ACHN (cell line): ENCODE measurements at regions not wholly inside any gene's neighbourhood (a gene's known extent, or its start where the extent isn't known, plus 50 kb on each side); places are given as distances from the start of the nearest gene placed in this dataset.
A peak's percentile ranks its signal among the peaks of the same experiment; 100 is the strongest.
"Not testable (repeated sequence)": the region's sequence is repeated elsewhere in the genome, so short reads cannot be mapped to it uniquely, and the experiment has no call there.

Experiments used
- DNase-seq: peaks from one replicate; pipeline ENCODE4 v3.0.0-alpha.2; 2015
- in situ Hi-C: cut with HindIII; loops from 2 replicates; pipeline ENCODE4 v1.10.0; 2017; ENCODE audit warnings: low sequenced_read_pairs, low pct_ligation_motif_present, low pct_unique_long_range_greater_than_20kb

GRCh38 chr3:170814822-170815221 is 55.2 kb downstream of the RPL22L1 start:
- in situ Hi-C loops, result loop anchor here (25.0 kb wide), 1 partner anchor 378 kb away; no protein-coding TSS in a partner anchor
- DNase-seq, result no peak

GRCh38 chr3:170813266-170813665 is 56.7 kb downstream of the RPL22L1 start:
- in situ Hi-C loops, result loop anchor here (25.0 kb wide), 1 partner anchor 376 kb away; no protein-coding TSS in a partner anchor
- DNase-seq, result no peak

GRCh38 chr3:170811928-170812591 is 57.9 kb downstream of the RPL22L1 start:
- peak; percentile 76 for DNase-seq
- in situ Hi-C loops, result loop anchor here (25.0 kb wide), 1 partner anchor 375 kb away; no protein-coding TSS in a partner anchor

- DNase-seq, result peak; percentile 15
Measured at GRCh38 chr3:170811515-170811914, 58.5 kb downstream of the RPL22L1 start.

GRCh38 chr3:170809975-170810357 is 60.0 kb downstream of the RPL22L1 start:
- peak; percentile 14 for DNase-seq
- in situ Hi-C loops, result loop anchor here (25.0 kb wide), 1 partner anchor 373 kb away; no protein-coding TSS in a partner anchor

More at GRCh38 chr3:170811515-170811914, 58.5 kb downstream of the RPL22L1 start:
- in situ Hi-C loops, result loop anchor here (25.0 kb wide), 1 partner anchor 374 kb away; no protein-coding TSS in a partner anchor

- in situ Hi-C loops, result loop anchor here (25.0 kb wide), 1 partner anchor 372 kb away; no protein-coding TSS in a partner anchor
- DNase-seq, result peak; percentile 77
Measured at GRCh38 chr3:170809007-170809974, 60.7 kb downstream of the RPL22L1 start.

GRCh38 chr3:170808041-170808440 is 62.0 kb downstream of the RPL22L1 start:
- DNase-seq, result no peak
- in situ Hi-C loops, result loop anchor here (25.0 kb wide), 1 partner anchor 371 kb away; no protein-coding TSS in a partner anchor

- in situ Hi-C loops, result loop anchor here (25.0 kb wide), 1 partner anchor 369 kb away; no protein-coding TSS in a partner anchor
- DNase-seq, result no peak
Measured at GRCh38 chr3:170806676-170807075, 63.3 kb downstream of the RPL22L1 start.

GRCh38 chr3:170806141-170806540 is 63.9 kb downstream of the RPL22L1 start:
- in situ Hi-C loops, result loop anchor here (25.0 kb wide), 1 partner anchor 369 kb away; no protein-coding TSS in a partner anchor
- no peak for DNase-seq

- in situ Hi-C loops, result loop anchor here (25.0 kb wide), 1 partner anchor 368 kb away; no protein-coding TSS in a partner anchor
- DNase-seq, result not testable (repeated sequence)
Measured at GRCh38 chr3:170805296-170805695, 64.7 kb downstream of the RPL22L1 start.

- DNase-seq, result not testable (repeated sequence)
- in situ Hi-C loops, result loop anchor here (25.0 kb wide), 1 partner anchor 367 kb away; no protein-coding TSS in a partner anchor
Measured at GRCh38 chr3:170804634-170805033, 65.4 kb downstream of the RPL22L1 start.

GRCh38 chr3:170804078-170804477 is 65.9 kb downstream of the RPL22L1 start:
- in situ Hi-C loops, result loop anchor here (25.0 kb wide), 1 partner anchor 367 kb away; no protein-coding TSS in a partner anchor
- no peak for DNase-seq

GRCh38 chr3:170802164-170803151 is 67.5 kb downstream of the RPL22L1 start:
- peak; percentile 51 for DNase-seq
- in situ Hi-C loops, result loop anchor here (25.0 kb wide), 1 partner anchor 365 kb away; no protein-coding TSS in a partner anchor

GRCh38 chr3:170801597-170801996 is 68.4 kb downstream of the RPL22L1 start:
- in situ Hi-C loops, result loop anchor here (25.0 kb wide), 1 partner anchor 364 kb away; no protein-coding TSS in a partner anchor
- no peak for DNase-seq

GRCh38 chr3:170800275-170800674 is 69.7 kb downstream of the RPL22L1 start:
- DNase-seq, result not testable (repeated sequence)
- in situ Hi-C loops, result loop anchor here (25.0 kb wide), 1 partner anchor 363 kb away; no protein-coding TSS in a partner anchor

GRCh38 chr3:170799009-170799408 is 71.0 kb downstream of the RPL22L1 start:
- DNase-seq, result no peak
- in situ Hi-C loops, result no loop called here

- in situ Hi-C loops, result no loop called here
- DNase-seq, result no peak
Measured at GRCh38 chr3:170797685-170798084, 72.3 kb downstream of the RPL22L1 start.
